HCT116 (cell line): ENCODE measurements at regions not wholly inside any gene's neighbourhood (a gene's known extent, or its start where the extent isn't known, plus 50 kb on each side); places are given as distances from the start of the nearest gene placed in this dataset.

Source experiments
- CEBPB ChIP-seq: IDR thresholded peaks from 2 replicates; pipeline ENCODE4 v1.6.1; 2012; ENCODE audit warnings: low read depth
- EGR1 ChIP-seq: IDR thresholded peaks from 2 replicates; pipeline ENCODE4 v1.6.1; 2012; ENCODE audit warnings: low read depth
- RAD21 ChIP-seq: IDR thresholded peaks from 2 replicates; pipeline ENCODE4 v1.6.1; 2012; ENCODE audit warnings: low read depth, mild to moderate bottlenecking
- ZNF274 ChIP-seq: fragments of 200-500 bp; sonication (Bioruptor generic); IDR thresholded peaks from 2 replicates; pipeline ENCODE4 v1.6.1; 2014; ENCODE audit warnings: mild to moderate bottlenecking, low read depth, low read length, inconsistent platforms
- TF ChIP-seq, protein P1 (sequence below), 3 experiments: fragments of 200-600 bp in 1 of 3; sonication (generic) in 1 of 3; IDR thresholded peaks in 2 of 3; conservative IDR thresholded peaks in 1 of 3; 2 replicates each; pipeline ENCODE4 v1.5.1; 2012 to 2017; ENCODE audit warnings: low read depth in 2 of 3, low read length in 2 of 3, antibody characterized with exemption in 1 of 3, borderline replicate concordance in 1 of 3, control low read depth in 1 of 3, mild to moderate bottlenecking in 1 of 3, mixed read lengths in 1 of 3, mixed run types in 1 of 3, moderate library complexity in 1 of 3; ENCODE audit not compliant: insufficient read depth in 1 of 3
- TF ChIP-seq, protein P2 (sequence below): IDR thresholded peaks from 2 replicates; pipeline ENCODE4 v1.6.1; 2012; ENCODE audit warnings: low read depth
- TF ChIP-seq, protein P3 (sequence below): IDR thresholded peaks from 2 replicates; pipeline ENCODE4 v1.6.1; 2011; ENCODE audit warnings: mild to moderate bottlenecking, low read length, moderate library complexity; ENCODE audit not compliant: insufficient replicate concordance; ENCODE audit errors: extremely low read depth

DNA sequence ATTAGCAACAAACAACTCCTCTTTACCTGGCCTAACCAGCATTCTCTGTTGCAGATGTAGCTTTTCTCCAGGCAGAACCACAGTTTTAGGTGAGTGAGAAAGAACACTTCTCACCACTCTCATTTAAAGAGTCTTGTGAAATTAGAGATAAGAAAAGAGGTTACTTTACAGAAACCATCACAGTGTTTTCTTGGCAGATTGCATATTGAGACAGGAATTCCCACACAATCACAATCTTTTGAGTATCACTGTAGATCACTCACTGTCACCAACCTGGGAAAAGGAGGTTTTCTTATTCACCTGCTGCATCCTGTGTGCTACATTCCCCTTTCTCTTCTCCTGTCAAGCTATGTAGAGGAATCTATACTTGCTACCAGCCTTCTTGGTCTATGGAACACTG is 574.6 kb downstream of the SLC4A3 start:
- no peak for TF ChIP-seq ZNF274
- TF ChIP-seq, protein P1, sequence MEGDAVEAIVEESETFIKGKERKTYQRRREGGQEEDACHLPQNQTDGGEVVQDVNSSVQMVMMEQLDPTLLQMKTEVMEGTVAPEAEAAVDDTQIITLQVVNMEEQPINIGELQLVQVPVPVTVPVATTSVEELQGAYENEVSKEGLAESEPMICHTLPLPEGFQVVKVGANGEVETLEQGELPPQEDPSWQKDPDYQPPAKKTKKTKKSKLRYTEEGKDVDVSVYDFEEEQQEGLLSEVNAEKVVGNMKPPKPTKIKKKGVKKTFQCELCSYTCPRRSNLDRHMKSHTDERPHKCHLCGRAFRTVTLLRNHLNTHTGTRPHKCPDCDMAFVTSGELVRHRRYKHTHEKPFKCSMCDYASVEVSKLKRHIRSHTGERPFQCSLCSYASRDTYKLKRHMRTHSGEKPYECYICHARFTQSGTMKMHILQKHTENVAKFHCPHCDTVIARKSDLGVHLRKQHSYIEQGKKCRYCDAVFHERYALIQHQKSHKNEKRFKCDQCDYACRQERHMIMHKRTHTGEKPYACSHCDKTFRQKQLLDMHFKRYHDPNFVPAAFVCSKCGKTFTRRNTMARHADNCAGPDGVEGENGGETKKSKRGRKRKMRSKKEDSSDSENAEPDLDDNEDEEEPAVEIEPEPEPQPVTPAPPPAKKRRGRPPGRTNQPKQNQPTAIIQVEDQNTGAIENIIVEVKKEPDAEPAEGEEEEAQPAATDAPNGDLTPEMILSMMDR (IDR thresholded peaks at IDR 0.05 in 2 of 3, conservative IDR thresholded peaks at IDR 0.05 in 1 of 3; ENCODE audit: borderline replicate concordance in 1 of 3, insufficient read depth in 1 of 3, low read depth in 2 of 3, low read length in 2 of 3): no peak
- no peak for TF ChIP-seq RAD21
- TF ChIP-seq, protein P2, sequence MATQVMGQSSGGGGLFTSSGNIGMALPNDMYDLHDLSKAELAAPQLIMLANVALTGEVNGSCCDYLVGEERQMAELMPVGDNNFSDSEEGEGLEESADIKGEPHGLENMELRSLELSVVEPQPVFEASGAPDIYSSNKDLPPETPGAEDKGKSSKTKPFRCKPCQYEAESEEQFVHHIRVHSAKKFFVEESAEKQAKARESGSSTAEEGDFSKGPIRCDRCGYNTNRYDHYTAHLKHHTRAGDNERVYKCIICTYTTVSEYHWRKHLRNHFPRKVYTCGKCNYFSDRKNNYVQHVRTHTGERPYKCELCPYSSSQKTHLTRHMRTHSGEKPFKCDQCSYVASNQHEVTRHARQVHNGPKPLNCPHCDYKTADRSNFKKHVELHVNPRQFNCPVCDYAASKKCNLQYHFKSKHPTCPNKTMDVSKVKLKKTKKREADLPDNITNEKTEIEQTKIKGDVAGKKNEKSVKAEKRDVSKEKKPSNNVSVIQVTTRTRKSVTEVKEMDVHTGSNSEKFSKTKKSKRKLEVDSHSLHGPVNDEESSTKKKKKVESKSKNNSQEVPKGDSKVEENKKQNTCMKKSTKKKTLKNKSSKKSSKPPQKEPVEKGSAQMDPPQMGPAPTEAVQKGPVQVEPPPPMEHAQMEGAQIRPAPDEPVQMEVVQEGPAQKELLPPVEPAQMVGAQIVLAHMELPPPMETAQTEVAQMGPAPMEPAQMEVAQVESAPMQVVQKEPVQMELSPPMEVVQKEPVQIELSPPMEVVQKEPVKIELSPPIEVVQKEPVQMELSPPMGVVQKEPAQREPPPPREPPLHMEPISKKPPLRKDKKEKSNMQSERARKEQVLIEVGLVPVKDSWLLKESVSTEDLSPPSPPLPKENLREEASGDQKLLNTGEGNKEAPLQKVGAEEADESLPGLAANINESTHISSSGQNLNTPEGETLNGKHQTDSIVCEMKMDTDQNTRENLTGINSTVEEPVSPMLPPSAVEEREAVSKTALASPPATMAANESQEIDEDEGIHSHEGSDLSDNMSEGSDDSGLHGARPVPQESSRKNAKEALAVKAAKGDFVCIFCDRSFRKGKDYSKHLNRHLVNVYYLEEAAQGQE: no peak
- TF ChIP-seq EGR1: no peak
- no peak for TF ChIP-seq CEBPB
- TF ChIP-seq, protein P3, sequence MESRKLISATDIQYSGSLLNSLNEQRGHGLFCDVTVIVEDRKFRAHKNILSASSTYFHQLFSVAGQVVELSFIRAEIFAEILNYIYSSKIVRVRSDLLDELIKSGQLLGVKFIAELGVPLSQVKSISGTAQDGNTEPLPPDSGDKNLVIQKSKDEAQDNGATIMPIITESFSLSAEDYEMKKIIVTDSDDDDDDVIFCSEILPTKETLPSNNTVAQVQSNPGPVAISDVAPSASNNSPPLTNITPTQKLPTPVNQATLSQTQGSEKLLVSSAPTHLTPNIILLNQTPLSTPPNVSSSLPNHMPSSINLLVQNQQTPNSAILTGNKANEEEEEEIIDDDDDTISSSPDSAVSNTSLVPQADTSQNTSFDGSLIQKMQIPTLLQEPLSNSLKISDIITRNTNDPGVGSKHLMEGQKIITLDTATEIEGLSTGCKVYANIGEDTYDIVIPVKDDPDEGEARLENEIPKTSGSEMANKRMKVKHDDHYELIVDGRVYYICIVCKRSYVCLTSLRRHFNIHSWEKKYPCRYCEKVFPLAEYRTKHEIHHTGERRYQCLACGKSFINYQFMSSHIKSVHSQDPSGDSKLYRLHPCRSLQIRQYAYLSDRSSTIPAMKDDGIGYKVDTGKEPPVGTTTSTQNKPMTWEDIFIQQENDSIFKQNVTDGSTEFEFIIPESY: no peak
